Progenitor cell of endocrine pancreas (in vitro differentiated cells): ENCODE measurements at regions not wholly inside any gene's neighbourhood (a gene's known extent, or its start where the extent isn't known, plus 50 kb on each side); places are given as distances from the start of the nearest gene placed in this dataset.

Source experiments
- DNase-seq: peaks from one replicate; pipeline ENCODE4 v3.0.0; 2021; ENCODE audit warnings: low spot score; ENCODE audit not compliant: unreplicated experiment
- H3K27ac Mint-ChIP-seq: 2 replicates; pipeline ENCODE4 v1.8.0; 2021; ENCODE audit warnings: mild to moderate bottlenecking, moderate library complexity, mixed read lengths
- H3K27me3 Mint-ChIP-seq: 2 replicates; pipeline ENCODE4 v1.8.0; 2021; ENCODE audit warnings: mixed read lengths
- H3K36me3 Mint-ChIP-seq: 2 replicates; pipeline ENCODE4 v1.8.0; 2022; ENCODE audit warnings: mixed read lengths; ENCODE audit not compliant: insufficient read depth
- H3K4me1 Mint-ChIP-seq: 2 replicates; pipeline ENCODE4 v1.8.0; 2021; ENCODE audit warnings: low read depth, mixed read lengths
- H3K4me3 Mint-ChIP-seq: 2 replicates; pipeline ENCODE4 v1.8.0; 2021; ENCODE audit warnings: low read depth, mild to moderate bottlenecking, moderate library complexity, mixed read lengths
- H3K9me3 Mint-ChIP-seq: 2 replicates; pipeline ENCODE4 v1.8.0; 2021; ENCODE audit warnings: low read depth, mixed read lengths
- CTCF ChIP-seq: fragments of 200-600 bp; sonication (generic); IDR thresholded peaks from one replicate; pipeline ENCODE4 v1.5.0; 2021; ENCODE audit warnings: antibody characterized with exemption, mild to moderate bottlenecking; ENCODE audit not compliant: unreplicated experiment

- Mint-ChIP-seq H3K36me3 (no peaks in the 10 kb centered on the region), H3K27ac (no peak overlapping the region)
These were observed 135.3 kb upstream of the ZBED5 start for GRCh38 chr11:10993186-10993585.

GRCh38 chr11:10991393-10991792 lies 133.5 kb upstream of the ZBED5 start:
- Mint-ChIP-seq H3K27ac (no peak overlapping the region), H3K9me3 (no peaks in the 10 kb centered on the region)

More at GRCh38 chr11:10993186-10993585, 135.3 kb upstream of the ZBED5 start:
- peaks cover 4% of the 10 kb centered on the region for H3K27me3 Mint-ChIP-seq
- H3K4me1 Mint-ChIP-seq: no peaks in the 10 kb centered on the region
- DNase-seq: no peak
- no peak overlapping the region for H3K4me3 Mint-ChIP-seq
- no peak for TF ChIP-seq CTCF
- H3K9me3 Mint-ChIP-seq: no peaks in the 10 kb centered on the region

DNA sequence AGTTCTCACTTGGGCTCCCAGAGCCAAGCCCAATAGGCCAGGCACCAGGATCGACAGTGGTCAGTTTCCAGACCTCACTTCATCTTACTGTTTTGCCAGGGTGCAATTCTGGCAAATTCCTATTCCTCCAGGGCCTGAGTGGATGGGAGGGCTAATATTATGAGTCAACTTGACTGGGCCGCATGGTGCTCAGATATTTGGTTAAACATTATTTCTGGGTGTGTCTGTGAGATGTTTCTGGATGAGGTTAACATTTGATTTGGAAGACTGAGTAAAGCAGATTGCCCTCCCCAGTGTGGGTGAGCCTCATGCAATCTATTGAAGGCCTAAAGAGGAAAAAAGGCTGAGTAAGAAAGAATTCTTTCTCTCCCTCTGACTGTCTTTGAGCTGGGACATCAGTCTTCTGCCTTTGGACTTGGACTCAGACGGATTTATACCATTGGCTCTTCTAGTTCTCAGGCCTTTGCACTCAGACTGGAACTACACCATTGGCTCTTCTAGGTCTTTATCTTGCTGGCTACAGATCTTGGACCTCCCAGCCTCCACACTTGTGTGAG lies 132.9 kb upstream of the ZBED5 start:
- no peak for DNase-seq
- peaks cover 6% of the 10 kb centered on the region for H3K4me1 Mint-ChIP-seq
- peaks cover 4% of the 10 kb centered on the region for H3K27me3 Mint-ChIP-seq
- no peaks in the 10 kb centered on the region for H3K9me3 Mint-ChIP-seq
- TF ChIP-seq CTCF: no peak
- no peak overlapping the region for H3K4me3 Mint-ChIP-seq
- no peak overlapping the region for H3K27ac Mint-ChIP-seq
- no peaks in the 10 kb centered on the region for H3K36me3 Mint-ChIP-seq

More at GRCh38 chr11:10991393-10991792, 133.5 kb upstream of the ZBED5 start:
- Mint-ChIP-seq H3K4me3 (no peak overlapping the region), H3K4me1 (peaks cover 2% of the 10 kb centered on the region), H3K27me3 (peaks cover 4% of the 10 kb centered on the region), H3K36me3 (no peaks in the 10 kb centered on the region)
- DNase-seq: no peak
- no peak for TF ChIP-seq CTCF

GRCh38 chr11:10990160-10990559 lies 132.3 kb upstream of the ZBED5 start:
- Mint-ChIP-seq H3K27me3 (peaks cover 4% of the 10 kb centered on the region), H3K36me3 (no peaks in the 10 kb centered on the region), H3K4me3 (no peak overlapping the region), H3K27ac (no peak overlapping the region), H3K4me1 (peaks cover 8% of the 10 kb centered on the region), H3K9me3 (no peaks in the 10 kb centered on the region)
- DNase-seq: no peak
- no peak for TF ChIP-seq CTCF

- no peak for TF ChIP-seq CTCF
- H3K9me3 Mint-ChIP-seq: no peaks in the 10 kb centered on the region
- peaks cover 12% of the 10 kb centered on the region for H3K4me1 Mint-ChIP-seq
- H3K27ac Mint-ChIP-seq: no peak overlapping the region
- no peak for DNase-seq
- H3K27me3 Mint-ChIP-seq: peaks cover 8% of the 10 kb centered on the region
- H3K36me3 Mint-ChIP-seq: no peaks in the 10 kb centered on the region
- no peak overlapping the region for H3K4me3 Mint-ChIP-seq
These were observed 128.2 kb upstream of the ZBED5 start for GRCh38 chr11:10986006-10986405.
